Ishikawa (cell line): ENCODE measurements at regions not wholly inside any gene's neighbourhood (a gene's known extent, or its start where the extent isn't known, plus 50 kb on each side); places are given as distances from the start of the nearest gene placed in this dataset.

Experiments used
- CEBPB ChIP-seq: IDR thresholded peaks from 2 replicates; pipeline ENCODE4 v1.6.1; 2012
- CREB1 ChIP-seq: IDR thresholded peaks from 2 replicates; pipeline ENCODE4 v1.6.1; 2012; ENCODE audit warnings: low read depth
- EGR1 ChIP-seq: IDR thresholded peaks from 2 replicates; pipeline ENCODE4 v1.6.1; 2012
- EP300 ChIP-seq: IDR thresholded peaks from 2 replicates; pipeline ENCODE4 v1.6.1; 2012; ENCODE audit warnings: borderline replicate concordance
- FOXM1 ChIP-seq: IDR thresholded peaks from 2 replicates; pipeline ENCODE4 v1.6.1; 2012; ENCODE audit warnings: low read depth, borderline replicate concordance
- MAX ChIP-seq: IDR thresholded peaks from 2 replicates; pipeline ENCODE4 v1.6.1; 2012
- NFIC ChIP-seq: IDR thresholded peaks from 2 replicates; pipeline ENCODE4 v1.6.1; 2012
- RAD21 ChIP-seq: IDR thresholded peaks from 2 replicates; pipeline ENCODE4 v1.6.1; 2012; ENCODE audit warnings: low read depth
- REST ChIP-seq: IDR thresholded peaks from 2 replicates; pipeline ENCODE4 v1.6.1; 2012; ENCODE audit warnings: low read depth, mild to moderate bottlenecking
- TAF1 ChIP-seq: IDR thresholded peaks from 2 replicates; pipeline ENCODE4 v1.6.1; 2012; ENCODE audit warnings: low read depth, mild to moderate bottlenecking
- TCF12 ChIP-seq: IDR thresholded peaks from 2 replicates; pipeline ENCODE4 v1.6.1; 2012; ENCODE audit warnings: low read depth
- TEAD4 ChIP-seq: IDR thresholded peaks from 2 replicates; pipeline ENCODE4 v1.6.1; 2012
- USF1 ChIP-seq: IDR thresholded peaks from 2 replicates; pipeline ENCODE4 v1.6.1; 2012
- YY1 ChIP-seq: IDR thresholded peaks from 2 replicates; pipeline ENCODE4 v1.6.1; 2012; ENCODE audit warnings: low read depth
- ZBTB7A ChIP-seq: IDR thresholded peaks from 2 replicates; pipeline ENCODE4 v1.6.1; 2012; ENCODE audit warnings: low read depth

DNA sequence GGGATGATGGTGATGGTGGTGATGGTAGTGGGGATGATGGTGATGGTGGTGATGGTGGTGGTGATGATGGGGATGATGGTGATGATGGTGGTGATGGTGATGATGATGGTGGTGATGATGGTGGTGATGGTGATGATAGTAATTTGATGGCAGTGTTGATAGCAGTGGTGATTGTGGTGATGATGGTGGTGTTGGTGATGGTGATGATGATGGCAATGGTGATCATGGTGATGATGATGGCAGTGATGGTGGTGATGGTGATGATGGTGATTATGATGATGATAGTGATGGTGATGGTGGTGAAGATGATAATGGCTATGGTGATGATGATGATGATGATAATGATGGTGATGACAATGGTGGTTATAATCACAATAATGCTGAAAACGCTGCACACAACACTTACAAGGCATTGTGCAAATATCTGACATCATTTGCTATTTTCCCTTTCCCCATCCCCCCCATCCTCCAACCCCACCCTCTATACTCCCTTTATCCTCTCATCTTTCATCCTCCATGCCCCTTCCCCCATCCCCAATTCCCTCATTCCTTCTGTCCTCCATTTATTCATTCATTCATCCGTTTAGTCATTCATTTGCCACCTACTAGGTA is 230.1 kb downstream of the BRD1 start:
- TF ChIP-seq NFIC (no peak), REST (no peak)

GRCh38 chr22:49595465-49596078 is 232.1 kb downstream of the BRD1 start:
- TF ChIP-seq FOXM1 (no peak), RAD21 (no peak), TCF12 (no peak), MAX (no peak), CREB1 (no peak), REST (no peak), TAF1 (no peak), USF1 (no peak), NFIC (no peak), CEBPB (no peak)

DNA sequence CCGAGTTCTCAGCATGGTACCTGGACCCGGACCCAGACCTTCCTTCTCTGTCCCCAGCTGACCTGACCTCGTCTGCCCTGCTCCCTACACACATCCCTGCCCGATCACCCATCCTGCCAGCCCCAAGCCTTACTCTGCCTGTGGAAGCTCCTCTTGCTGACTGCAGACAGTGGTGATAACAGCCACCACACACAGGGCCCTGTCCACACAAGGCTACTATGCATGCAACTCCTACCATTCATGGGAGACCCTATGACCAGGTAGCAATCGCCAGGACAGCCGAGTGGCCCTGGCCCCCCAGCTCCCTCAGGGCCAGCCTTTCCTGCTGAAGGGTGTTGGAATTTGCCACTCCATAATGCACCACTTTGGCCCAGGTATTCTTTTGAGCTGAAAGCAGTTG is 233.6 kb downstream of the BRD1 start:
- no peak for TF ChIP-seq USF1
- TF ChIP-seq TCF12 = no peak
- no peak for TF ChIP-seq EP300
- no peak for TF ChIP-seq CREB1
- no peak for TF ChIP-seq TAF1
- no peak for TF ChIP-seq EGR1
- no peak for TF ChIP-seq ZBTB7A
- no peak for TF ChIP-seq NFIC
- TF ChIP-seq FOXM1 = no peak
- TF ChIP-seq REST = no peak
- TF ChIP-seq MAX = no peak
- TF ChIP-seq YY1 = no peak

DNA sequence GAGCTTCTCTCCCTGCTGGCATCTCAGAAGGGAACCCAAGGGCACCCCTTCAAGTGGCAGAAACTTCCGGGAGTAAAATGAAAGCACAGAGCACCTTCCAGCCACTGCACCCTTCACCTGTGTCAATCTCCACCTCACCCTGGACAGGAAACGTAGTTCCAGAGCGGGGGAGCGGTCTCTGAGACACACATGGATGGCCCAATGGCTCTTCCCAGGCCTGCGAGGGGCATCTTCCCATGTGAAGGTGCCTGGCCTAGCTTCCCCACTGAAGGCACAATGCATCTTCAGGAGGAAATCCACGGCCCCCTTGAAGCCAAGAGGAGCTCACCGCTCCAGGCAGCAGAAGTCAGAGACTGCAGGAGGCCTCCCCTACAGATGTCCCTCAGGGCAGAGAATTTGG is 234.2 kb downstream of the BRD1 start:
- TF ChIP-seq YY1 = no peak
- no peak for TF ChIP-seq EGR1
- no peak for TF ChIP-seq FOXM1

GRCh38 chr22:49592780-49593501 is 234.7 kb downstream of the BRD1 start:
- TF ChIP-seq EP300 (no peak), REST (no peak), ZBTB7A (no peak), CEBPB (no peak), YY1 (no peak), TEAD4 (no peak), TCF12 (no peak), MAX (no peak), CREB1 (no peak), NFIC (no peak), RAD21 (no peak)
